ENCODE measurements at regions not wholly inside any gene's neighbourhood (a gene's known extent, or its start where the extent isn't known, plus 50 kb on each side); places are given as distances from the start of the nearest gene placed in this dataset.
"Not testable (repeated sequence)": the region's sequence is repeated elsewhere in the genome, so short reads cannot be mapped to it uniquely, and the experiment has no call there.

GRCh38 chr2:115904516-115904915 lies 1462.1 kb downstream of the DPP10 start:
- DNase-seq (ENCODE audit: low spot score) = no peak

- DNase-seq (ENCODE audit: low spot score) = peak; percentile 10
Observed at GRCh38 chr2:115908731-115909130, 1466.3 kb downstream of the DPP10 start.

DNA sequence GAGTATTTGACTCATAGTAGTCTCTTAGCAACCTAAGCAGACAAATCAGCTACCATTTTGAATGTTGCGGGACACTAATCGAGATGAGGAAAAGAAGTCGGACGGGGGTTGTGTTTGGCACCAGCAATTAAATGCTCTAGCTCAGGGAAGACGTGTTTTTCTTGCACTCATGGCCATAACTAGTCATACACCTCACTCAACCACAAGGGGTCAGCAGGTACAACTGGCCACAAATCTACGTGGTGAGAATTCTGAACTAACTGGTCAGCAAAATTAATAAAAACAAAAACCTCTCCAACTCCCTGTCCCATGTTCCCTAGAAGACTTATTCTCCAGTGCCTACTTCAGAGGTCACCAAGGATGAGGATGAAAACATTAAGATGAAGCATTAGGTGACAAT lies 1467.8 kb downstream of the DPP10 start:
- no peak for DNase-seq (ENCODE audit: low spot score)

- DNase-seq (ENCODE audit: low spot score) = no peak
Observed at GRCh38 chr2:115913921-115914320, 1471.5 kb downstream of the DPP10 start.

DNA sequence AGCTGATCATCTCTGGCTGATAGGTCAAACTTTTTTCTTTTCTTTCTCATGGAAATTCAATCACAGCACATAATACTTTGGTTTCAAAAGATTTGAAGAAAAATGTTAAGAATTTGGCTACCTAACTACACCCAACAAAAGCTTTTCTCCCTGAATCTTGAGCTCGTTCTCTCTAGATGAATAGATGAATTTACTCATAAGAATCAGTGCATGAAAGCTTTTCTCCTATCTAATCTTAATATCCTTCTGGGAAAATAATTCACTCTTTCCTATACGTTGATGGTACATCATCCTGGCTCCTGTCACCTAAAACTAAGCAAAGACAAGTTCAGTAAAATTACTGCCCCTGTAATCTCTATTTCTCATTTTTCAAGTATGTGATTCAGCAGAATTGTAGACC lies 1479.1 kb downstream of the DPP10 start:
- no peak for DNase-seq (ENCODE audit: low spot score)

GRCh38 chr2:115939902-115940301 lies 1497.5 kb downstream of the DPP10 start:
- DNase-seq (ENCODE audit: low spot score) = no peak

DNA sequence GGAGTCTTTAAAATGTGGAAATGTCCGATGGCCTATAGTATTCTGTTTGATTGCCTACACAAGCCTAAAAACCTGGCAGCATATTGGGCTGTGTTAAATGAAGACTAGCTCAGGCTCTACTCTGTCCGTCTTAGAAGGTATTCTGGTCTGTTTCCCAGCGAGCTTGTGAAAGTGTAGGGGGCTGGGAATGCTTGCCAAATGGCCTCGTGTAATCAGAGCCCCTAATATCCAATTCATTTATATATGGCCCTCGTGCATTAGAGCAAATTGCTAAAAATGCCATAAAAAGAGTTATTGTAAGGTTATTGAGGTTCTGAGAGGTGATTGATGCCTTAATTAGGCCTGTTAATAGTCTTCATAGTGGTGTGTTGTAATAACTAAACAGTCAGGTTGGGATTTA lies 1500.4 kb downstream of the DPP10 start:
- DNase-seq (ENCODE audit: low spot score) = no peak

DNA sequence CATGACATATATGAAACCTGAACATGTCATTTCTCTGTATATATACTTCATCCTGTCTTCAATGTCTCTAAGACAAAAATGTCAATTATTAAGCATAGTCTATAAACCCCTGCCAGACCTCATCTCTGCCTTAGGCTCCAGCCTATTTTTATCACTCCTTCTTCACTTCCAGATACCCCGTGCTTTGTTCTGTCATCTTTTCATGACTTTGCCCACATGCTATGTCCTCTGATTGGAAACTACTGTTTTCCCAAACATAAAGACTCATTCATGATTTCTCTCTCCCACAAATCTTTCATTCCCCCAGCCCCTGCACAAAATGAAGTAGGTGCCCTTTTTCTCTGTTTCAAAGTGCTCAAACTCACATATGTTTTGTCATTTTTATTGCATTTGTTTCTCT lies 1503.9 kb downstream of the DPP10 start:
- DNase-seq (ENCODE audit: low spot score) = no peak

DNA sequence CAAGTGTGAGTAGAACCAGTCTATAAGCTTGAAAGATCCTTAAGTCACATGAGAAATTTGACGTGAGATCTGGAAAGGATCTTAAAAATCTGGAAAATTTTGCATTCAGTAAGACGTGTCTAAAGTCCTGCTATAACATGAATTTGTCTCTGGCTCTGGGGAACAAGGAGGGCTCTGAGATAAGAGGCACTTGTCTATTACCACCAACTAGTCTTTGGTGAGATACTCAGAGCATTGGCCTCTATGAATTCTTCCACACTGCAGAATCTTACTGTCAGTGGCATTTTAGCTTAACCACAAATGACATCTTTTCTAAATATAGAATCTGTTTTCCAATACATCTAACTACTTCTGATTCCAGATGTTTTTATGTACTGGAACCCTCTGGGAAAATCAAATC lies 1504.5 kb downstream of the DPP10 start:
- no peak for DNase-seq (ENCODE audit: low spot score)

GRCh38 chr2:115976916-115977315 lies 1534.5 kb downstream of the DPP10 start:
- DNase-seq (ENCODE audit: low spot score) = no peak

DNA sequence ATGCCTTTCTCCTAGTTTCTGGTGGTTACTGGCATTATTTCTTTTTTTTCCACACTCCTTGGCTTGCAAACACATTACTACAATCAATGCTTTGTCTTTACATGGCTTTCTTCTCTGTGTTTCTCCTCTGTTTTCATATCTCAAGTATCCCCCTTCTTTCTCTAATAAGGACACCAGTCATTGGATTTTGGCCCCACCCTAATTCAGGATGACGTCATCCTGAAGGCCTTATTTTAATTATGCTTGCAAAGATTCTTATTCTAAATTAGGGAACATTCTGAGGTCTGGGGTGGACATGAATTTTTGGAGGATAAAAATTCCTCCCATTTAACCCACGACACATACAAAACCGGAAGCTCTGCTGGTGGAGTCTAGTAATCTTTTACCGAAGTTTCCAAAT lies 1556.6 kb downstream of the DPP10 start:
- DNase-seq (ENCODE audit: low spot score) = no peak

DNA sequence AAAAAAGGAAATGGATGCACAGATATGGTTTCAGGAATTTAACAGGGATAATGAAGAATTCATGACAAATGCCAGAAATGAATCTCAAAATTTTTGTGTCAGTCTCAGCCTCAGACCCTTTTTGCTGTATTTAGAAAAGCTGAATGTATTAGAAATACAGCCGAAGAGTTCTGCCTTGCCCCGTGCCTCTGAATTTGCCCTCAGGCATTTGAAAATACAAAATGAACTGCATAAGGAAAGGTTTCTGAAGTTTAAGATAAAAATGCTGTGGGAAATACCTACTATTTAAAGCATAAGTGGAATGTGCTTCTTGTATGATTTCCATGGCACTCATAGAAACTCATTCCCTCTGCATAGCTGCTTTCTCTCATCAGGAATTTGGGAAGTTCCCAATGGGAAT lies 1580.6 kb downstream of the DPP10 start:
- DNase-seq (ENCODE audit: low spot score) = no peak

- DNase-seq (ENCODE audit: low spot score) = not testable (repeated sequence)
Observed at GRCh38 chr2:116038758-116039157, 1596.3 kb downstream of the DPP10 start.

- no peak for DNase-seq (ENCODE audit: low spot score)
Observed at GRCh38 chr2:116042530-116042929, 1600.1 kb downstream of the DPP10 start.

DNA sequence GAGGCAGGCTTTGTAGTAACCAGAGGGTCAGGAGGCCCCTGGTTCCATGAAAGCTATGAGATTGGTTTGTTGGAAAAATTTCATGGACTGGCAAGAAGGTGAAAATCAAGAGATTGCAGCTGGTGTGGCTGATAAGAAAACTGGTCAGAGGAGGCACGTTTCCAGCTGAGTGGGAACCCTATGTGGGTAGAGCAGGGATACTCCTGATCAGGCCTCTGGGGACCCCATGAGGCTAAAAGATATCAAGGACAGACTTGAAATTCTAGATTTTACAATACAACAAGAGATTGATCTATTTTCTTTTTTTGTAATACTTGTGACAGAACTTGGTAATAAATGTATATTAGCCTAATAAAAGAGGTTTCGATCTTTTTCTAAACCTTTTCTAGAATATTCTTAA lies 1615.1 kb downstream of the DPP10 start:
- no peak for DNase-seq (ENCODE audit: low spot score)

GRCh38 chr2:116061023-116061422 lies 1618.6 kb downstream of the DPP10 start:
- no peak for DNase-seq (ENCODE audit: low spot score)

DNA sequence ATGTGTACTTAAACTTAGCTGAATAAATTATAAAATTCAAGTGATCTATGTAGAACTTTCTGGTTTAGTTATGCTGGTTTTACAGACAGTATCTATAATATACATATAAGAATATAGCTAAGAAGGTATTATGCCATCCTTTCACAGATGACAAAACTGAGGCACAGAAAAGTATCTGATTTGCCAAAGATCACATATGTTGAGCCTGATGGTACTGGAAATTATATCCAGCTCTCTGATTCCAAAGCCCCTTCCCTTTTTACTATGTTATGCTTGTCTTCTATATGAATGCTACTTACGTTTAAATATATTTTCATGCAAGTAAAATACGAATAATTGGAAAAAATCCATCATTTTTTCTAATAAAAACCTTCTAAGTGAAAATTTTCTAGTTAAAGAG lies 1631.3 kb downstream of the DPP10 start:
- no peak for DNase-seq (ENCODE audit: low spot score)

DNA sequence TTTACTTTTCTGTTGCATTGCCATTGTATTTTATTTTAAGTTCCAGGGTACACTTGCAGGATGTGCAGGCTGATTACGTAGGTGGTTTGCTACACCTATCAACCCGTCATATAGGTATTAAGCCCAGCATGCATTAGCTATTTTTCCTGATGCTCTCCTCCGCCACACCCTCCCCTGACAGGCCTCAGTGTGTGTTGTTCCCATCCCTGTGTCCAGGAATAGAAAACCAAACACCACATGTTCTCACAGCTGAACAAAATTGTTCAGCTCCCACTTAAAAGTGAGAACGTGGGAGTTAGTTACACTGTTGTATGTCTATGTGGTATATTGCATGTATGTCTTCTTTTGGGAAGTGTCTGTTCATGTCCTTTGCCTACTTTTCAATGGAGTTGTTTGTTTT lies 1631.7 kb downstream of the DPP10 start:
- no peak for DNase-seq (ENCODE audit: low spot score)

DNA sequence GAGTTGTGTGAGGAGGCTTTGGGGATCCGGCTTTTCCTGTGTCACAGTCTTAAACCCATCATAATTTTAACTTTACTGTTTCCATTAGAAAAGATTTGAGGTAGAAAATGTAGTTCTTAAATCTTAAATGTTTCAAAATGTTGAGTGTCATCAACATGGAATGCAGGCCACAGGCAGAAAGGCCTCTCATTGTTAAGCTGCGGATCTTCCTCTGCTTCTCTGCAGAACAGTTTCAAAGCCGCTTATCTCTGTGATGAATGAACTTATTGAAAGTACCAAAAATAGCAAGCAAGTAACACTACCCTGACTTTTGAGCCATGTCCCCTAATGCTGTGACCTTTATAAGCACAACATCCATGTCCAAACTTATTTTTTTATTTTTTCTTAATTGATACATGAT lies 1645.8 kb downstream of the DPP10 start:
- no peak for DNase-seq (ENCODE audit: low spot score)

GRCh38 chr2:116094196-116094595 lies 1651.8 kb downstream of the DPP10 start:
- no peak for DNase-seq (ENCODE audit: low spot score)

DNA sequence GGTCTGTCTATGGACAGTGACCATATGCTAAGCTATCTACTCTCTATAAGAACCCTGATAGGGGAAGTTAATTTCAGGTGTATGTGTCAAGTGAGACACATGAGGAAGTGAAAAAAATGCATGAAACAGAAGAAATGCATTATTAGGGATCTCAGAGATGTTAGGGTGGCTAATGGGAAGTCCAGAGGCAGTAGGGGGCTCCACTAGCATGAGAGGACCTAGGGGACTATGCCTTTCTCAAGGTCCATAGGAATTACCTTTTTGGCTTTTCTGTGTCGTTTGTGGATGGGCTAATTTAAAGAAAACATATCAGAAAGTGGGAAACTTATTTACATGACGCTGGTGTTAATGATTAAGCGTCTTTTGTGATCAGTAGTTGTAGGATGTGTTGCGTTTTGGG lies 1653.2 kb downstream of the DPP10 start:
- DNase-seq (ENCODE audit: low spot score) = no peak

DNA sequence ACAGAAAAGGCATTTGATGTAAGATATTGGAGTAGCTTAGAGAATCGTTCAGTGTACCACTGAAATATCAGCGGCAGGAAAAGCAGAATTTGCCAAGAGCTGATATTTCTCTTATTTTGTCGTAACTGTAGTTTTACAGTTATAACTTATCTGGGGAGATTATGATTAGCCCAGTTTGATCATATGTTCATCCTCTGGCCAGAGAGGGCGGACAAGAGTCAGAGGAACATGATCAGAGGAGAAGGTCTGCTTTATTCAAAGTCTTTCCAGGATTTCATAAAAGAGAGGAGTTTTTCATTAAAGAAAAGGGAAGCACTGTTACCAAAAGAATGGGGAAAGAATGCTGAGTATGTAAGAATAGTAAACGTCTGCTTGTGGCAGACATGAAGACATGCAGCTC lies 1655.6 kb downstream of the DPP10 start:
- DNase-seq (ENCODE audit: low spot score) = no peak

DNA sequence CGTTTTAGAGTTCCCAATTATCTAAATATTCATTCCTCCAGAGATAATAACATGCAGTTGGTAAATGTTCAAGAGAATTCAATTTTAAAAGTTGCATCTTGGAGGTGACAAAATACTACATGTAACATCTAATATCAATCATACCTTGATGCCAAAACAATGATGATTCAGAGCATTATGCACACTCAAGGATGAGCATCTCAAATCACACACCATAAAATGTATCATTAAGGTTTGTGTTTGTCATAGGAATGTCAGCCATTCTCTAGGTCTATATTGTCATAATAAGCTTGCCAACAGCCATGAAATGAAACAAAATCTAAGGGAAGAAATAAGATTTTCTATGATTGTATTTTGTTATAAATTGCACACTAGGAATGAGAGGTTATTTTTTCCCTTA lies 1667.0 kb downstream of the DPP10 start:
- no peak for DNase-seq (ENCODE audit: low spot score)

DNA sequence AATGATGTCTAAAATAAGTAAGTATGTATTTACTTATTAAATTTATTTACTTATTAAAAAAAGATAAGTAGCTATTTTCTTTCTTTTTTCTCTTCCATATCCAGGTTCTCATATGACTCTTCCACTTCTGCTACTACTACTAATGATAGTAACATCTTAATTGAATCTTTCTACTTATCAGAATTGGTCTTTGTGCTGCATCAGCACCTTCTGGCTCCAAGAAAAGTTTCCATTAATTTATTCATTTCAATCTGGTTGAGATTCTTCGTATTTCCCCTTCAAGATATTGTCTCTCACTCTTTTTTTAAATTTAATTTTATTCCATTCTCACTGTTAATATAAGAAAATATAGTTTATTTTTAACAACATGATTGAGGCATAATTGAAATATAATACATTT lies 1675.4 kb downstream of the DPP10 start:
- DNase-seq (ENCODE audit: low spot score) = no peak

DNA sequence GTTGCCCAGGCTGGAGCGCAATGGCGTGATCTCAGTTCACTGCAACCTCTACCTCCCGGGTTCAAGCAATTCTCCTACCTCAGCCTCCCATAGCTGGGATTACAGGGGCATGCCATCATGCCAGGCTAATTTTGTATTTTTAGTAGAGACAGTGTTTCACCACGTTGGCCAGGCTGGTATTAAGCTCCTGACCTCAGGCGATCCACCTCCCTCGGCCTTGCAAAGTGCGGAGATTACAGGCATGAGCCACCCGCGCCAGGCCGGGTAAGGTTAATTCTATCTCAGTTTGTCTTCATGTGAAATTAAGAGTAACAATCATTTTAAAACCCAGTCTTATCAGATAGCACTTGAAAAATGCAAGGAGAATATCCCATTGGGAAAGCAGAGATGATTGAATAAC lies 1681.7 kb upstream of the DDX18 start:
- DNase-seq (ENCODE audit: low spot score) = no peak
